ENCODE measurements at regions not wholly inside any gene's neighbourhood (a gene's known extent, or its start where the extent isn't known, plus 50 kb on each side); places are given as distances from the start of the nearest gene placed in this dataset.

DNA sequence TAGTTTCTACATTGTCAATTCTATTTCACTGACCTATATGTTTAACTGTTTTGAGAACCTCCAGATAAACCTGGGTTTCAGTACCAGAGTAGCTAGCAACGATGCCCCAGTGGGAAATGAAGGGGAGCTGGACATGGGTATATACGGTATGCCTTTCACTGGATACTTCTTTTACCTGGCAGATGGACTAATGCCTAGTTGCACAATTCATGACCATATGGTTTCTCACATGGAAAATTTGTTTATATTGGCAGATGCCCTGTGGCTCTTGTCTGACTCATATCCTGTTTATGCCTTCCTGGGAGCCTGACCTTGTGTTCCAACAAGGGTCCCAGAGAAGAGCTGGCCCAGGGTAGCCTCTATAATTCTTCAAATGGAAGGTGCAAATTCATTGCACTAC lies 144.1 kb downstream of the MAT2B start (continued):
- TF ChIP-seq ZBTB11 (CRISPR knock-in tag; IDR thresholded peaks at IDR 0.05) (no peak), SREBF2 (IDR thresholded peaks at IDR 0.05; ENCODE audit: low read length) (no peak), CTCF (IDR thresholded peaks at IDR 0.05 in 2 of 3, conservative IDR thresholded peaks at IDR 0.05 in 1 of 3; ENCODE audit: control insufficient read depth in 2 of 3, extremely low read depth in 1 of 3, insufficient read depth in 1 of 3, low read depth in 3 of 3, low read length in 3 of 3) (no peak), NR2C2 (IDR thresholded peaks at IDR 0.05; ENCODE audit: borderline replicate concordance, control insufficient read depth, insufficient read length, low read depth) (no peak), YY1 (IDR thresholded peaks at IDR 0.05; ENCODE audit: low read depth, low read length) (no peak)

DNA sequence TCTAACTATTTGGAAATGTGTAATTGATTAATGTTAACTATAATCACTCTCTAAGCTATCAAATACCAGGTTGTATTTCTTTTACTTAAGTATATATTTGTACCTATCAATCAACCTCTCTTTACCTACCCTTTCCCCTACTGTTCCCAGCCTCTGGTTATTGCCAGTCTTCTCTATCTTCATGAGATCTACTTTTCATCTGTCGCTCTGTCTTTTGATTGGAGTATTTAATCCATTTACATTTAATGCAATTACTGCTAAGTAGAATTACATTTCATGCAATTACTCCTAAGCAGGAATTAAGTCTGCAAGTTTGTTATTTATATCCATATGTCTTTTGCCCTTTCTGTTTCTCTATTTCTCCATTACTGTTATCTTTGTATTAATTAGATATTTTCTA lies 148.1 kb downstream of the MAT2B start:
- CTCF ChIA-PET, result no interaction called here
- in situ Hi-C loops (cut with MboI), result no loop called here

More for the DNA sequence above, 148.1 kb downstream of the MAT2B start:
- Histone ChIP-seq H4K20me1 (ENCODE audit: control insufficient read depth, insufficient read depth) (no peaks in the 10 kb centered on the region), H3K9me3 (replicated peaks; ENCODE audit: control insufficient read depth, insufficient read depth, low read length) (no peaks in the 10 kb centered on the region), H3K4me1 (ENCODE audit: control insufficient read depth, insufficient read depth, low read length) (no peaks in the 10 kb centered on the region), H3K36me3 (ENCODE audit: control insufficient read depth in 2 of 2, insufficient read depth in 2 of 2, low read length in 1 of 2) (no peaks in the 10 kb centered on the region), H3K9ac (ENCODE audit: control insufficient read depth, insufficient read depth, low read length) (no peak overlapping the region), H3K27ac (ENCODE audit: control insufficient read depth, insufficient read depth) (no peak overlapping the region), H3K79me2 (ENCODE audit: control insufficient read depth, insufficient read depth, low read length) (no peaks in the 10 kb centered on the region), H2AFZ (ENCODE audit: control insufficient read depth, low read depth, low read length) (no peak overlapping the region), H3K4me2 (ENCODE audit: control insufficient read depth, insufficient read depth) (no peak overlapping the region), H3K4me3 (no peak overlapping the region), H3K27me3 (replicated peaks in 1 of 2; ENCODE audit: control insufficient read depth in 2 of 2, insufficient read depth in 2 of 2, low read length in 1 of 2) (no peaks in the 10 kb centered on the region)
- POLR2A ChIA-PET, result no interaction called here
- SMC1A ChIA-PET (ENCODE audit: uncharacterized antibody, unreplicated experiment), result no interaction called here
- no peak for FAIRE-seq
- RAD21 ChIA-PET (ENCODE audit: unreplicated experiment), result no interaction called here
- no peak for ATAC-seq
- BruUV-seq (replicated peaks), result no TSS peak
- no peak for DNase-seq (ENCODE audit: low read depth, low spot score)
- TF ChIP-seq ZNF622 (IDR thresholded peaks at IDR 0.05) (no peak), RELA (IDR thresholded peaks at IDR 0.05; ENCODE audit: borderline replicate concordance, partially characterized antibody) (no peak), PAX5 (IDR thresholded peaks at IDR 0.05; ENCODE audit: borderline replicate concordance, low read depth, low read length) (no peak), KLF5 (IDR thresholded peaks at IDR 0.05; ENCODE audit: partially characterized antibody) (no peak), KAT2A (conservative IDR thresholded peaks at IDR 0.05; ENCODE audit: control insufficient read depth, low read depth, low read length) (no peak), EP300 (IDR thresholded peaks at IDR 0.05; ENCODE audit: borderline replicate concordance in 1 of 2, control insufficient read depth in 1 of 2, low read depth in 2 of 2, low read length in 2 of 2) (no peak), FOS (IDR thresholded peaks at IDR 0.05; ENCODE audit: borderline replicate concordance, extremely low read depth, insufficient read length) (no peak), RAD51 (IDR thresholded peaks at IDR 0.05) (no peak), ATF3 (IDR thresholded peaks at IDR 0.05; ENCODE audit: borderline replicate concordance, extremely low read depth, low read depth, low read length) (no peak), ZNF384 (IDR thresholded peaks at IDR 0.05; ENCODE audit: borderline replicate concordance, low read depth, low read length) (no peak)
- WGBS (ENCODE audit: insufficient coverage, insufficient replicate concordance, low lambda C conversion rate, missing lambda C conversion rate), result 39% methylated on average over 1 of the region's 1 CpG
- intact Hi-C loops (cut with micrococcal nuclease; ENCODE audit: unreplicated experiment), result no loop called here

Data from GM12878 (cell line).